ENCODE measurements at regions not wholly inside any gene's neighbourhood (a gene's known extent, or its start where the extent isn't known, plus 50 kb on each side); places are given as distances from the start of the nearest gene placed in this dataset.

DNA sequence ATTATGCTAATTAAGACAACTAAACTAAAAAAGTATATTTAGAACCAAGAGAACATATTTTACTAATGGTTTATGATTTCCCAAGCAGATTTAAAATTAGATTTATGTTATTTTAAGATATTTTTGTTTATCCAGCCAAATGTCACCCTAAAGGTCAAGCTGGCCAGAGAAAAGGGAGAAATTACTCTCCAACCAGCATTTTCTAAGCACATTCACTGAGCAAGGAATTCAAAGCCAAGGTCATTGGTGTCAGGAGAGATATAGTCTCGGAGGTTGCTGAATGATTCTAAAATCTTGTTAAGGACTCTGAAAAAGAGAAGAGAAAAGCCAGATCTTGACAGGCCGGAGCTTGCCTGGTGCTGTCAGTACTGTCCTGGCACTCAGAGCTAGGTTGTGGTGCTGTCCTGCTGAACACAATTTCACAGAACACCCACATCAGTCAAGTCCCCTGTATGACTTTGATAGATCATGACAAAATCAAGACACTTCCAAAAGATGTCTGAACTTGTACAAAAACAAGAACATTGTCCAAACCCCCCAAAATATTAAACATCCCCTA, 222.3 kb upstream of the SMLR1 start:
- Mint-ChIP-seq H3K36me3 (ENCODE audit: unreplicated experiment) (no peaks in the 10 kb centered on the region), H3K9me3 (ENCODE audit: unreplicated experiment) (no peaks in the 10 kb centered on the region), H3K4me1 (ENCODE audit: low read depth, unreplicated experiment) (no peaks in the 10 kb centered on the region), H3K4me3 (ENCODE audit: unreplicated experiment) (no peak overlapping the region), H3K27ac (ENCODE audit: unreplicated experiment) (no peak overlapping the region), H3K27me3 (ENCODE audit: unreplicated experiment) (no peaks in the 10 kb centered on the region)
- DNase-seq, result no peak
- TF ChIP-seq, protein P1, sequence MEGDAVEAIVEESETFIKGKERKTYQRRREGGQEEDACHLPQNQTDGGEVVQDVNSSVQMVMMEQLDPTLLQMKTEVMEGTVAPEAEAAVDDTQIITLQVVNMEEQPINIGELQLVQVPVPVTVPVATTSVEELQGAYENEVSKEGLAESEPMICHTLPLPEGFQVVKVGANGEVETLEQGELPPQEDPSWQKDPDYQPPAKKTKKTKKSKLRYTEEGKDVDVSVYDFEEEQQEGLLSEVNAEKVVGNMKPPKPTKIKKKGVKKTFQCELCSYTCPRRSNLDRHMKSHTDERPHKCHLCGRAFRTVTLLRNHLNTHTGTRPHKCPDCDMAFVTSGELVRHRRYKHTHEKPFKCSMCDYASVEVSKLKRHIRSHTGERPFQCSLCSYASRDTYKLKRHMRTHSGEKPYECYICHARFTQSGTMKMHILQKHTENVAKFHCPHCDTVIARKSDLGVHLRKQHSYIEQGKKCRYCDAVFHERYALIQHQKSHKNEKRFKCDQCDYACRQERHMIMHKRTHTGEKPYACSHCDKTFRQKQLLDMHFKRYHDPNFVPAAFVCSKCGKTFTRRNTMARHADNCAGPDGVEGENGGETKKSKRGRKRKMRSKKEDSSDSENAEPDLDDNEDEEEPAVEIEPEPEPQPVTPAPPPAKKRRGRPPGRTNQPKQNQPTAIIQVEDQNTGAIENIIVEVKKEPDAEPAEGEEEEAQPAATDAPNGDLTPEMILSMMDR (IDR thresholded peaks at IDR 0.05; ENCODE audit: partially characterized antibody, unreplicated experiment), result no peak

DNA sequence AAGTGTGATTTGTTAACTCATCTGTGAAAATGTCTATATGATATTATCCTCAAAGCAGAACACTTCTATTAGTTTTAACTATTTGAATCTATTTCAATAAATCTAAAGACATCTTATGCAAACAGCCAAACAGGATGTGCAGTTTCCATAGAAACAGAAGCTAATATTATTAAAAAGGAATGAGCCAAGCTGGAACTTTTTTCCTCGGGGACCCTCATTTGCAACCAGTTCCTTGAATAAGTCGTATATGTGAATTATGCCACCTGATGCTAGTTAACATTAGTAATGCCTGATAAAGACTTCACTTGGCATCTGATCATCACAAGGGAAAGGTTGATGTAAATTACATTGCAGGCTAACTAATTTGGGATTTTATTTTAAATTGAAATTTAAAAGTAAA, 216.9 kb upstream of the SMLR1 start:
- Mint-ChIP-seq H3K4me3 (ENCODE audit: unreplicated experiment) (no peak overlapping the region), H3K27ac (ENCODE audit: unreplicated experiment) (no peak overlapping the region), H3K4me1 (ENCODE audit: low read depth, unreplicated experiment) (no peaks in the 10 kb centered on the region), H3K36me3 (ENCODE audit: unreplicated experiment) (no peaks in the 10 kb centered on the region), H3K27me3 (ENCODE audit: unreplicated experiment) (peaks cover 2% of the 10 kb centered on the region), H3K9me3 (ENCODE audit: unreplicated experiment) (no peaks in the 10 kb centered on the region)
- DNase-seq, result no peak
- TF ChIP-seq, protein P1 (IDR thresholded peaks at IDR 0.05; ENCODE audit: partially characterized antibody, unreplicated experiment), result no peak

DNA sequence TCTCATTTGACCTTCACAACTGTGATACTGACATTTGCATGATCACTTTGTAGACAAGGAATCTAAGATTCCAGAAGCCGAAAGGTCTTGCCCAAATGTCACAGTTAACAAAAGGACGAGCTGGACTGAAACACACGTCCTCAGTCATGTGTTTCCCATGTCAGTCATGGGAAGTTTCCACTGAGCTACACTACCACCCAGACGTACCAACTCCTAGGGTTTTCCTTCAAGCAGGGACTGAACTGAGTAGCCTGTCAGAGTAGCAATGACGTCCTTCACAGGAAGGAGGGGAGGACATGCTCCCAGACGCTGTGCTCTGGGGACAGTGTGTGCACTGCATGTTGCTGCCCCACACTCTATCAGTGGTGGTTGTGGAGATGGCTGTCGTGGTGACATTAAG, 215.8 kb upstream of the SMLR1 start:
- Mint-ChIP-seq H3K4me1 (ENCODE audit: low read depth, unreplicated experiment) (no peaks in the 10 kb centered on the region), H3K27me3 (ENCODE audit: unreplicated experiment) (peaks cover 2% of the 10 kb centered on the region), H3K4me3 (ENCODE audit: unreplicated experiment) (no peak overlapping the region), H3K9me3 (ENCODE audit: unreplicated experiment) (no peaks in the 10 kb centered on the region), H3K27ac (ENCODE audit: unreplicated experiment) (no peak overlapping the region), H3K36me3 (ENCODE audit: unreplicated experiment) (no peaks in the 10 kb centered on the region)
- DNase-seq, result no peak
- TF ChIP-seq, protein P1 (IDR thresholded peaks at IDR 0.05; ENCODE audit: partially characterized antibody, unreplicated experiment), result no peak

DNA sequence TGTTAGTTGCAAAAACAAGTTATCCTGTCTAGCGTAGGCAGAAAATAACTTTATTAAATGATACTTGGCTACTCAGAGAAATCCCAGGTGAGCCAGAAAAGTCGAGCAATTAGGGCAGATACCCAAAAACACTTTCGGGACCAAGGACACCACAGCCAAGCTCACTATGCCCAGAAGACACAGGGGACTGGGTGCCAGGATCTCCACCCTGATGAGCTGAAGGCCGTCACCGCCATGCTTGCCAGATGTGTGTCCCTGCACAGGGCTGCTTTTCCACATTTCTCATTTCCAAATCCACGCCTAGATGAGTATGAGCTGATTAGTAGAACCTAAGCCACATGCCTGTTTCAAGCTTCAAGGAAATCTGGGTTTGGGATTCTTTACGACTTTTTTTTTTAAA, 214.0 kb upstream of the SMLR1 start:
- Mint-ChIP-seq H3K4me3 (ENCODE audit: unreplicated experiment) (no peak overlapping the region), H3K27me3 (ENCODE audit: unreplicated experiment) (peaks cover 2% of the 10 kb centered on the region), H3K27ac (ENCODE audit: unreplicated experiment) (no peak overlapping the region), H3K9me3 (ENCODE audit: unreplicated experiment) (no peaks in the 10 kb centered on the region), H3K4me1 (ENCODE audit: low read depth, unreplicated experiment) (no peaks in the 10 kb centered on the region), H3K36me3 (ENCODE audit: unreplicated experiment) (no peaks in the 10 kb centered on the region)
- DNase-seq, result no peak
- TF ChIP-seq, protein P1 (IDR thresholded peaks at IDR 0.05; ENCODE audit: partially characterized antibody, unreplicated experiment), result no peak

DNA sequence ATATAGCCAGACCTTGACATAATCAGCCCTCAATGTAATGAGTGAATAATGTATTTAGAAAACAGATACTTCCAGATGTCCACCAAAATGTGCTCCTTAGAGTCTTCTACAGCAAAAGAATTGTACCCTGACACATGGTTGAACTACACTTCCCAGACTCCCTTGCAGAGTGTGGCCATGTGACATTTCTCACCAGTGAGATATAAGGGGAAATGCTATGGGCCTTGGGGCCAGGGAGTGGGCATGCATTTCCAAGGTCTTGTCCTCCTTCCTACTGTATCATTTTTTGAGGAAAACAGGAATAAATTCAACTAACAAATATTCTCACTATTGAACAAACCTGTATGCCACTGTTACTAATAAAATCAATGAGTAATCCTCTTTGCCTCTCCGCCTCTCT, 211.4 kb upstream of the SMLR1 start:
- peaks cover 2% of the 10 kb centered on the region for H3K27me3 Mint-ChIP-seq (ENCODE audit: unreplicated experiment)
- DNase-seq, result no peak

More for the DNA sequence above, 211.4 kb upstream of the SMLR1 start:
- Mint-ChIP-seq H3K4me3 (ENCODE audit: unreplicated experiment) (no peak overlapping the region), H3K9me3 (ENCODE audit: unreplicated experiment) (no peaks in the 10 kb centered on the region), H3K27ac (ENCODE audit: unreplicated experiment) (no peak overlapping the region), H3K36me3 (ENCODE audit: unreplicated experiment) (no peaks in the 10 kb centered on the region), H3K4me1 (ENCODE audit: low read depth, unreplicated experiment) (no peaks in the 10 kb centered on the region)
- TF ChIP-seq, protein P1 (IDR thresholded peaks at IDR 0.05; ENCODE audit: partially characterized antibody, unreplicated experiment), result no peak

Data from glutamatergic neuron (in vitro differentiated cells).